Activated CD8-positive, alpha-beta T cell treated with anti-CD3 and anti-CD28 coated beads for 36 hours (primary cell): ENCODE measurements at regions not wholly inside any gene's neighbourhood (a gene's known extent, or its start where the extent isn't known, plus 50 kb on each side); places are given as distances from the start of the nearest gene placed in this dataset.

Experiments
- ATAC-seq: fragments of 200-7000 bp; cut with Tn5 transposase; one replicate; pipeline ENCODE4 v1.10.0; 2021; ENCODE audit warnings: mild to moderate bottlenecking, moderate library complexity
- CTCF ChIA-PET: fragments of 350-600 bp; sonication (Branson Sonifier 250); formaldehyde crosslinking; loops from one replicate; lab custom pipeline; 2021; ENCODE audit warnings: antibody characterized with exemption; lab: Charles Lee
- POLR2A ChIA-PET: fragments of 350-600 bp; sonication (Branson Sonifier 250); formaldehyde crosslinking; loops from one replicate; lab custom pipeline; 2021; ENCODE audit warnings: antibody characterized with exemption; lab: Charles Lee
- DNase-seq: peaks from one replicate; pipeline ENCODE4 v3.0.0-alpha.2; 2020
- H3K27ac Mint-ChIP-seq: one replicate; pipeline ENCODE4 v1.8.0; 2021; ENCODE audit warnings: mild to moderate bottlenecking, mixed read lengths
- H3K27me3 Mint-ChIP-seq: one replicate; pipeline ENCODE4 v1.8.0; 2021; ENCODE audit warnings: mixed read lengths
- H3K36me3 Mint-ChIP-seq: one replicate; pipeline ENCODE4 v1.8.0; 2021; ENCODE audit warnings: low read depth, mixed read lengths
- H3K4me1 Mint-ChIP-seq: one replicate; pipeline ENCODE4 v1.8.0; 2021; ENCODE audit warnings: low read depth, mixed read lengths
- H3K4me3 Mint-ChIP-seq: one replicate; pipeline ENCODE4 v1.8.0; 2021; ENCODE audit warnings: mild to moderate bottlenecking, moderate library complexity, mixed read lengths
- H3K9me3 Mint-ChIP-seq: one replicate; pipeline ENCODE4 v1.8.0; 2021; ENCODE audit warnings: mixed read lengths
- CTCF ChIP-seq: fragments of 200-600 bp; IDR thresholded peaks from one replicate; pipeline ENCODE4 v1.8.0; 2022; ENCODE audit warnings: antibody characterized with exemption, mild to moderate bottlenecking
- intact Hi-C: fragments of 100-400 bp; cut with micrococcal nuclease; formaldehyde crosslinking; loops from one replicate; pipeline ENCODE4 v1.10.0; 2022

DNA sequence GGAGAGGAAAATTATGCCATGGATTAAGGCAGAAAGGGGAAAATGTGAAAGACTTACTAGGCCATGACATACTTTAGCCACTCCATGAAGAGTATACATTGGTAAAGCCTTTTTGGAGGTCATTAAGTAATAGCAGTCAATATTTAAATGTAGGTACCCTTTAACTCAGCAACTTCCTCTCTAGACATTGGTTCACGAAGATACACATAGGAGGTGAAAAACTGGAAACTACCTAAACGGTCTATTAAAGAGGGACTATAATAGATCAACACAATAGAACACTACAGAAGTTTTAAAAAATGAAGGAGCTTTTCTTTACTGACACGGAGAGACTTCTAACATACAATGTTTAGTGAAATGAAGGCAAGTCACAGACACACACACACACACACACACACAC is 68.2 kb upstream of the BMAL1 start:
- POLR2A ChIA-PET = no interaction called here
- CTCF ChIA-PET = interaction anchor here (0.9 to 9.4 kb wide), 13 partner anchors 16 to 199 kb away, joined by 3 to 55 read pairs (median 5); no protein-coding TSS in a partner anchor
- Mint-ChIP-seq H3K36me3 (no peaks in the 10 kb centered on the region), H3K27ac (no peak overlapping the region), H3K9me3 (no peaks in the 10 kb centered on the region), H3K27me3 (no peaks in the 10 kb centered on the region), H3K4me3 (no peak overlapping the region), H3K4me1 (peaks cover 34% of the 10 kb centered on the region)
- intact Hi-C loops = no loop called here
- no peak for ATAC-seq
- no peak for TF ChIP-seq CTCF
- DNase-seq = no peak

DNA sequence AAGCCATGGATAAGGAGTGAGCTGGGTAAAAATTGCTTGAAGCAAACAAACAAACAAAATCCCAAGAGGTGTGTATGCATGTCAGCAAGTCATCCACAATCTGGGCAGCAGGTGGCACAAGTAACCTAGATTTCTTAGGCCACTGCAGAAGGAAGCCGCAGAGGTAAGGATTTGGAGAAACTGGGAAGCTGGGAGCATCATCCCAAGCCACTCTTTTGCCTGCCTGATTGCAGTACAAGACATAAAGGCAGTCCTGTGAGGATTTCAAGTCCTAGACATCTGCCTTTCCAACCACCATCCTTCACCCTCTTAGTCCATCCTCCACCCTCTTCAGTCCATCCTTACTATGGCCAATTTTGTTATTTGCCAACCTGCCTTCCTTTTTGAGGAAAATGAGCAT is 67.2 kb upstream of the BMAL1 start:
- DNase-seq = peak; percentile 59
- H3K27me3 Mint-ChIP-seq = no peaks in the 10 kb centered on the region
- H3K27ac Mint-ChIP-seq = no peak overlapping the region
- peaks cover 30% of the 10 kb centered on the region for H3K4me1 Mint-ChIP-seq
- no peaks in the 10 kb centered on the region for H3K36me3 Mint-ChIP-seq
- no peak overlapping the region for H3K4me3 Mint-ChIP-seq
- CTCF ChIA-PET = interaction anchor here (0.7 to 9.4 kb wide), 15 partner anchors 15 to 198 kb away, joined by 3 to 55 read pairs (median 4); no protein-coding TSS in a partner anchor
- peak; percentile 47 for TF ChIP-seq CTCF
- intact Hi-C loops = loop anchor here (5.0 kb wide), 1 partner anchor 132 kb away; no protein-coding TSS in a partner anchor
- POLR2A ChIA-PET = interaction anchor here (1.0 kb wide), 1 partner anchor 126 kb away, joined by 3 read pairs; no protein-coding TSS in a partner anchor
- no peak for ATAC-seq
- no peaks in the 10 kb centered on the region for H3K9me3 Mint-ChIP-seq

DNA sequence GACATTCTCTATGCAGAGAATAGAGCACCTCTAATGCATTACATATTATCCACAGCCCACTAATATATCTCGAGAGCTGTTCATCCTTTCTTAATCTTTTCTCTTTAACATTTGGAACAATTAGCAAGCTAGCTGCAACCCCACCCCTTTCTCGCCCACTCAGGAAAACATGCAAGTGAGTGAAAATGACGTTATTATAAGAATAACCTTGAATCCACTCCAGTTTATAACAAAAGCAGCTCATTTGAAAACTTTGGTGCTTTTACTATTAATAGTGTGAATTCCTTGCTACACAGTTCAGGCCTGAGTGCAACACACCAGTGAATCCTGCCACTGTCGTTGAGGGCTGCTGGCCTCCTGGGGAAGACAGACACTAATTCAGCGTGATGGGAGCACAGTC is 63.3 kb upstream of the BMAL1 start:
- CTCF ChIA-PET = interaction anchor here (0.6 to 1.9 kb wide), 3 partner anchors 9 to 29 kb away, joined by 3 to 4 read pairs (median 4); no protein-coding TSS in a partner anchor
- POLR2A ChIA-PET = interaction anchor here (1.1 kb wide), 1 partner anchor 14 kb away, joined by 4 read pairs; no protein-coding TSS in a partner anchor

DNA sequence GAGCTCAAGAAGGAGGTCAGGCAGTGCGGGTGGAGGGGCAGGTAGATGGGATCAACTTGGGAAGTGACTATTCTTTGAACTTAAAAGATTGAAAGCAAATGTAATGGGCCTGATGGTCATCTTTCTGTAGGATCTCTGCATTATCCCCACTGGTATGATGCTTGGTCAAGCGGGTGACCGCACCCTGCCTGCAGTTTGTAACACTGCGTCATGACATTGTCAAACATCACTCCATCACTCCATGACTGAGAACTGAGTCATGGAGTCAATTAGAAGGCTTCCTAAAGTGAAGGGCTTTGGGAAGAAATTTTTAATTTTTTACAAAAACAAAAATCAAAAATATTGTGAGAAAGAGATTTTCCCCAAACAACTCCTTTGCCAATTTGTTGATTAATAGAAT is 62.4 kb upstream of the BMAL1 start:
- Mint-ChIP-seq H3K27ac (no peak overlapping the region), H3K36me3 (no peaks in the 10 kb centered on the region), H3K4me3 (no peak overlapping the region), H3K9me3 (no peaks in the 10 kb centered on the region), H3K4me1 (no peaks in the 10 kb centered on the region), H3K27me3 (no peaks in the 10 kb centered on the region)
- ATAC-seq (no peak), DNase-seq (no peak)
- POLR2A ChIA-PET = no interaction called here
- intact Hi-C loops = no loop called here
- CTCF ChIA-PET = no interaction called here
- TF ChIP-seq CTCF = no peak

More for the DNA sequence above, 63.3 kb upstream of the BMAL1 start:
- no peaks in the 10 kb centered on the region for H3K9me3 Mint-ChIP-seq
- peaks cover under 1% of the 10 kb centered on the region for H3K4me1 Mint-ChIP-seq
- intact Hi-C loops = loop anchor here (5.0 kb wide), 1 partner anchor 128 kb away; no protein-coding TSS in a partner anchor
- H3K27me3 Mint-ChIP-seq = no peaks in the 10 kb centered on the region
- H3K36me3 Mint-ChIP-seq = no peaks in the 10 kb centered on the region
- DNase-seq = no peak
- TF ChIP-seq CTCF = no peak
- no peak for ATAC-seq
- H3K4me3 Mint-ChIP-seq = no peak overlapping the region
- H3K27ac Mint-ChIP-seq = no peak overlapping the region

DNA sequence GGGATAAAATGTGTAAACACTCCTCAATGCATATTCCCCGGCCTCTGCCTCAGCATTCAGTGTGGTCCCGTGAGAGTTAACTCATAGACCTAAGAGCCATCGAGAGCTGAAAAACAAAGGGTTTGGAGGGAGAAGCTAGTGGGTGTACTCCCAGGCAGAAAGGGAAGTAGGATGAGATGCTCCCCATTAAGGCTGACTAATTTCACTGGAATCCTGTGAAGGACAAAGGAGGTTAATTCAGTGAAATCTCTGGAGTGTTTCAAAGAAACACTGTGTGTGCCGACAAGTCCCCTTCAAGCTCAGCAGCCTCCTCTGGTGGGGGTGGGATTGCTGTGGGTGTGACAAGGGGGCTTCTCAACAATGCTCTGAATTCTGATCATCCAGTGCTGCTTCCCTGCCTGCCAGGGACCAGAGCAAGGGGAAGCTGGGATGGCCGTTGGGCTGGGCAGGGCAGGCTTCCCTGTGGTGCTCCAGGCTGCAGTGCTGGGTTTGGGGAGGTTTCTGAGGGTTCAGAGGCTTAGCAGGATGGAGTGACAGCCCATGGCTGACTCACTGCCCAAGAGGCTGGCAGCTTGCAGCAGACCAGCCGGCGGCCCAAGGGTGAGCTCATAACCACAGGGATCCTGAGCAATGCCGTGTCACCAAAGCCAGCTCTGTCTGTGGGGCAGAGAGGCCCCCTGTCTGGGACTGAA is 61.4 kb upstream of the BMAL1 start:
- peak; percentile 50 for DNase-seq
- no peak overlapping the region for H3K27ac Mint-ChIP-seq

More for the DNA sequence above, 61.4 kb upstream of the BMAL1 start:
- Mint-ChIP-seq H3K36me3 (no peaks in the 10 kb centered on the region), H3K4me1 (no peaks in the 10 kb centered on the region), H3K27me3 (no peaks in the 10 kb centered on the region), H3K9me3 (no peaks in the 10 kb centered on the region), H3K4me3 (no peak overlapping the region)
- intact Hi-C loops = no loop called here
- ChIA-PET POLR2A (no interaction called here), CTCF (interaction anchor here (1.4 kb wide), 1 partner anchor 13 kb away, joined by 4 read pairs; no protein-coding TSS in a partner anchor)
- ATAC-seq = peak; percentile 87
- no peak for TF ChIP-seq CTCF
